ENCODE measurements at regions not wholly inside any gene's neighbourhood (a gene's known extent, or its start where the extent isn't known, plus 50 kb on each side); places are given as distances from the start of the nearest gene placed in this dataset.
"Not testable (repeated sequence)": the region's sequence is repeated elsewhere in the genome, so short reads cannot be mapped to it uniquely, and the experiment has no call there.

DNA sequence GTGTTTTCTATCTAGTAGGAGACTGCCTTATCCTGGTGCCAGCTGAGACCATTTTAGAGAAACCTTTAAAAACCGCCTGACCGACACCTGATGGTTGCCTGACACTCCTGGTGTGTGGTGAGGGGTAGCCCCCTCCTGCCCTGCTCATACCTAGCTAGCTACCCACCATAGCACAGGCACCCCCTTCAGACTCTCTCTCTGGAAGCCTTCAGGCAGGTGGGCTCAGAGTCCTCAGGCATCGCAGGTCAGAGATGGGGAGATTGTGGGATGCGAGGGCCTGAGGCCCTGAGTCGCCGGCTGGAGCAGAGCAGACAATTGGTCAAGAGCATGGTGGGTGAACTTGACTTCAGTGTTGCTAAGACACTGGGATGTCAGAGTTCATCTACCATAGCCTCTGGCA is 424.6 kb downstream of the BRD1 start:
- no peak for DNase-seq

- no peak for DNase-seq
These were observed 425.5 kb downstream of the BRD1 start for GRCh38 chr22:49402169-49402568.

DNA sequence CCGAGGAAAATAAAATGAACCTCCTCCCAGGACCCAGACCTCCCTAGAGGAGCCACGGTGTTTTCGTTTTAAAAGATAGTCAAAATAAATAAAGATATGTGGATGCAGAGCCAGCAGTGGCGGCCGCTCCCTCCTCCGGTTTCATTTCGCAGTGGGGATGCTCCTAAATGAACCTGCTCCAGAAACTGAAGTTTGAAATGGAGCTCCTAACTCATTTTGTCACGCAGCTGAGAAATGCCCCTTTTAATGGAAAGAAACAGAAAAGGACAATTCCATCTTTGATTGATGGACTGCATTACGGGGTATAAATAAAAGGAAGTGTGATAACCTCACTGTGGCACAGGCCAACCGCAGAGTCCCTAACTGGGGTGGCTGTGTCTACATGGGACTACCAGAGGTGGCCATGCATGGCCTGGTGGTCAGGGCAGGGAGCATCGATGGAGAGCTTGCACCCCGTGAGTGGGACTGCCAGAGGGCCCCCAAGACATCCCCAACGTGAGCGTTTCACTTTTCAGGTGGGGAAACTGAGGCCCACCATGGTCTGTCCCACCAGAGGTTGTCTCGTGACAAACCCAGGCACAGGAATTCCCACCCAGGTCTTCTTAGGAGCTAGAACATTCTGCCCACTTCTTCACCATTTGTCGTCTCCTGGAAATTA is 426.6 kb downstream of the BRD1 start:
- no peak for DNase-seq

GRCh38 chr22:49400136-49400940 is 427.3 kb downstream of the BRD1 start:
- DNase-seq, result no peak

- DNase-seq, result no peak
These were observed 429.0 kb downstream of the BRD1 start for GRCh38 chr22:49398646-49399045.

GRCh38 chr22:49398115-49398514 is 429.6 kb downstream of the BRD1 start:
- no peak for DNase-seq

- DNase-seq, result no peak
These were observed 430.9 kb downstream of the BRD1 start for GRCh38 chr22:49396817-49397216.

- DNase-seq, result no peak
These were observed 432.1 kb downstream of the BRD1 start for GRCh38 chr22:49395617-49396016.

GRCh38 chr22:49395062-49395461 is 432.6 kb downstream of the BRD1 start:
- DNase-seq, result not testable (repeated sequence)

DNA sequence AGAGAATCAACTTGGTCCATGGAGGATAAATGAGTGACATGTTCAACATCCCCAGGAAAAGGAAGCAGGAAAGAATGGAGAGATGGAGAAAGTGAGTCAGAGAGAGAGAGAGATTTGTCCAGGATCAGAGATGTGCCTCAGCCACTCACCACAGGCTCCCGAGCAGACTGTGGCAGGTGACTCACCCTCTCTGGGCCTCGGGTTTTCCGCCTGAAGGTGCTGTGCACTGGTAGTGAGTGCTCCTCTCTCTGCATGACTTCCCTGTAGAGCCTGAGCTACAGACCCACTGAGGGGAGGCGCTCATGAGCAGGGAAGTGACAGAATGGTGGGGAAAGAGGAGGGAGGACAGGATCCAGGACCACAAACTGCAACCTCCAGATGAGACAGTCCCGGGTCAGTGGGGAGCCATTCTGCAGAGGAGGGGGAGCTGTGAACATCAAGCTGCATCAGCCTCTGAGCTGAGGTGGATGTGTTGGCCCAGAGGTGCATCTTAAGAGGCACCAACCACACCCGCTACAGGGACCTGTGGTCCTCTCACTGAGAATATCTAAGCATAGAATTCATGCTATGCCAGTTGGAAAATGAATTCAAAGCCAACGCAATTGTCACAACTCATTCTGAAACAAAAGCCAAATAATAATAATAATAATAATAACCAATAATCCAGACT is 433.4 kb downstream of the BRD1 start:
- no peak for DNase-seq

GRCh38 chr22:49393526-49393925 is 434.1 kb downstream of the BRD1 start:
- no peak for DNase-seq

DNA sequence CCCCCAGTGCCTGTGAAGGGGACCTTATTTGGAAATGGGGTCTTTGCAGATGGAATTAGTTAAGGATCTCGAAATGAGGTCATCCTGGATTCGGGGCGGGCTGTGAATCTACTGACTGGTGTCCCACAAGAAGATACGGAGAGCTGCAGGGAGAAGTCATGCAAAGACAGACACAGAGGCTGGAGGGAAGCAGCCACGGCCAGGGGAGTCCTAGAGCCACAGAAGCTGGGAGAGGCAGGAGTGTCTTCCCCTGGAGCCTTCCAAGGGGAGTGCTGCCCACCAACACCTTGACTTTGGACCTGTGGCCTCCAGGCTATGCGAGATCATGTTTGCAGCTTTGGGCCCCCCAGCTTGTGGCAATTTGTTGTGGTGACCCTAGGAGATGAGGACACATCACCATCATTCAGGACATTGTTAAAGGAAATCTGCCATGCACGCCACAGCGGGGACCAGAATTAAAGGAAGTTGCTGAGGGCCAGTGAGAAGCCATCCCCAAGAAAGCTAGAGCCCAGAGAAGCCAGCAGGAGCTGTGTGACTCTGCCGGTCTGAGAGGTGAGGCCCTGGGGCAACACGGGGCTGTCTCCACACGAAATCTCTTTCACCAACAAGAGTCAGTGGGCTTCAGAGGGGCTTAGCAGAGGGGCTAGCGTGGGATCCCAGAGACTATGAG is 434.7 kb downstream of the BRD1 start:
- DNase-seq, result no peak

DNA sequence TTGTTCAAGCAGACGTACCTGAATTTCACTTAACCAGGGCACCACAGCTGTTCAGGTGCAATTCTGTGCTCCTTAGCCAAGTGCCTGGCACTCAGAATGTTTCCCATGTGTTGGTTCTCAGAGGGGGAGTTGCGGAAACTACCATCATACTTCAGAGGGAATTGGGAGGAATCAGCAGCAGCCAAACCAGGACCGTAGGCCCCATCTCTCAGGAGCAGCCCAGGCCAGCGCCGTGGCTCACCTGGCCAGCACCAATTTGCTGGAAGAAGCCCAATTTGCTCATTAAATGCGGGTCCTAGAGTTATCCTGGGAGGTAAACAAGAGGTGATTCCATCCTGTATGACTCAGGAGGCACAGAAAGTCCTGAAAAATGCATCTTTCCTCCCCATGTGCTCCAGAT is 435.4 kb downstream of the BRD1 start:
- DNase-seq, result no peak

DNA sequence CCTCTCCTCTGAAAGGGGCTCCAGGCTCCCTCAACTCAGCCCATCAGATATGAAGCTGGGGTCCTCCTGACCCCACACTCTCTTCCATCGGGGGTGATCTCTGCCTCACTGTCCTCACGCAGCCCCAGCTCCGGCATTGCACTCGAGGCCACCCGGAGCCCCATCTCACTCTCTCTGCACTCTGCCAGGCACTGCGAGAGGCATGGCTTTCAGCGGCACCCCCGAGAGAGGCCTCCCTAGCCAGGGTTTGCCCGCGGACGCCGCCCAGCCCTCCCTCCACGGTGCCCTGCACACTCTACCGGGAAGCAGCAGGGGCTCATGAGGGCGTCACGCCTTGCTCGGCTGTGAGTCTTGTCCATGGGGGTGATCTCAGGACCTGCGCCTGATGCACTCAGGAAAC is 436.2 kb downstream of the BRD1 start:
- no peak for DNase-seq

DNA sequence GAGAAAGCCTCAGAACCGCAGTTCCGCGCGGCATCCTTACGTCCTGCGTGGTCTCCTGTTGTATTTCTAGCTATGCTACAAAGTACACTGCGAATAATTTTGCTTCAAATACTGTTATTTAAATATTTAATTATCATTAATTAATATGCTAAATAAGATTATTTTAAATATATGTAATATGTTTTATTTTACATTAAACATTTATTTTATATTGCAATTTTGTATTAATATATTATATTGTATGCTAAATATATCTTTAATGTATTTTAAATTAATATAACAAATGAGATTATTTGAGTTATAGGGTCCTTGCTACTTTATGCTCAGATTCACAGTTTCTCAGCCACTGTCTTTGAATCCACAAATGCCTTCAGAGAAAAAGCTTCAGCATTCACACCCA is 436.7 kb downstream of the BRD1 start:
- DNase-seq, result no peak

GRCh38 chr22:49383909-49384308 is 443.8 kb downstream of the BRD1 start:
- DNase-seq, result not testable (repeated sequence)

GRCh38 chr22:49382451-49382735 is 445.3 kb downstream of the BRD1 start:
- no peak for DNase-seq

DNA sequence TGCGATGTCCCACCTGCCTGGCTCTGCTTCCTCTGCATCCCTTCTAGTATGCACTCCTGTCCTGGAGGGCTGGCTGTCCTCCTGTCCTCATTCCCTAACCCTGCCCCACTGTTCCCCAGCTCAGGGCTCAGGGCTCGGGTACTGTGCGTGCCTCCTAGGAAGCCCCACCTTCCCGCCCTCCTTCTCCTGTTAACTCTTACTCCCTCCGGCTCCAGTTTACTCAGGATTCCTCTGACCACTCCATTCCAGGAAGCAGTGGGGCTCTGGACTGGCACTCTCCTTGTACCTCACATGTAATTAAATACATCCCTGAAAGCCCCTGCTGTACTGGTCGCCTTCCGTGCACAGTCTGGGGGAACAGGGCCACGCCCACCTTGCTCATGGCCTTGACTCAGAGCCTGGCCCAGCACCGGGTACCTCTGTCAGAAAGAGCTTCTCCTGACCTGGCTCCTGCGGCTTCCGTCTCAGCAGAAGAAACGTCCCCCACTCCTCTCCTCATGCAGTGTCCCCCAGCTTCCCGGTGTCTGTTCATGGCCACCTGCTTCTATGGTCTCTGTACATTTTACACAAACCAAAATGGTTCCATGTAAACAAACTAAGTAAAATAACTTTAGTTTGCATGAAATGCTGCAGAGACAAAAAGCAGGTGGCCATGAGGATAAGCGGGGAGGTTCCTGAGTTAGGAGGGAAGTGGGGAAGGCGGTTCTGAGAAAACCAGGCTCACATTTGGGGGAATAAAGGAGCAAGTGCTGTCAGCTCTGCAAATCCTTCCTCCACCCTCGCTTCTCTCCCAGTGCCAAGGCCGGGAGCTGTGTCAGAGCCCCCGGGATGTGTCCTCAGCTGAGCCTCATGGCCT is 445.9 kb downstream of the BRD1 start:
- no peak for DNase-seq

GRCh38 chr22:49380828-49381114 is 446.9 kb downstream of the BRD1 start:
- DNase-seq, result no peak

- no peak for DNase-seq
These were observed 447.4 kb downstream of the BRD1 start for GRCh38 chr22:49380095-49380827.

DNA sequence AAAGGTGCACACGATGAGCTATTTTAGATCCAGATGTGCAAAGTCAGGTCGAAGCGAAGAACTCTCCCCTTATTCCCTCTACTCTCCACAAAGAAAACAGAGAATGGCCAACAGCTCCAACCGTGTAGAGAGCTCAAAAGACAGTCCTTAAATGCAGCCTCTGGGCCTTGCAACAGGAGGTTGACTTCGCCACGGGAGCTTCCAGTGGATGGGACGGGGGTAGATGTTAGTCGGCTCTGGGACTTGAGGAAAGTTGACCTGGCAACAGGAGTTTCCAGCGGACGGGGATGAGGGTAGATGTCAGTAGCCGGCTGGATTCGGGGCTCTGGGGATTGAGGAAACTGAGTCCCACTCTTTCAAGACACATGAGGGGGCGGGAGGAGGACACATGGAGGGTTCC is 450.4 kb downstream of the BRD1 start:
- no peak for DNase-seq

- no peak for DNase-seq
These were observed 453.9 kb downstream of the BRD1 start for GRCh38 chr22:49373801-49374226.

Data from NCI-H345 (cell line).